Suppressor macrophage (primary cell): ENCODE measurements at regions not wholly inside any gene's neighbourhood (a gene's known extent, or its start where the extent isn't known, plus 50 kb on each side); places are given as distances from the start of the nearest gene placed in this dataset.

Experiments
- DNase-seq, 4 experiments: peaks; one replicate each; pipeline ENCODE4 v3.0.0-alpha.2; 2020 to 2022

GRCh38 chr1:193309936-193310475 is 123.6 kb upstream of the B3GALT2 start:
- DNase-seq = no peak

GRCh38 chr1:193308438-193308837 is 122.0 kb upstream of the B3GALT2 start:
- DNase-seq = no peak

GRCh38 chr1:193306430-193306829 is 120.0 kb upstream of the B3GALT2 start:
- DNase-seq = no peak
